ENCODE measurements at regions not wholly inside any gene's neighbourhood (a gene's known extent, or its start where the extent isn't known, plus 50 kb on each side); places are given as distances from the start of the nearest gene placed in this dataset.
A peak's percentile ranks its signal among the peaks of the same experiment; 100 is the strongest.

GRCh38 chrX:43479850-43480249, 176.2 kb upstream of the MAOA start:
- peaks cover 0 to 3% of the 10 kb centered on the region in 2 donors for H3K27me3 ChIP-seq (ENCODE audit: control insufficient read depth in 1 of 2, insufficient read depth in 2 of 2, low read length in 2 of 2)
- H3K4me3 ChIP-seq (ENCODE audit: low read depth in 1 of 2, low read length in 2 of 2), result no peak overlapping the region
- H3K4me1 ChIP-seq (ENCODE audit: control insufficient read depth in 2 of 2, insufficient read depth in 2 of 2, low read length in 1 of 2), result no peaks in the 10 kb centered on the region
- 62 to 63% methylated on average over 4 of the region's 4 CpGs for WGBS, 2 donors
- no peak overlapping the region for H3K27ac ChIP-seq (ENCODE audit: low read depth in 2 of 2, low read length in 1 of 2)
- no peaks in the 10 kb centered on the region for H3K9me3 ChIP-seq (ENCODE audit: control insufficient read depth in 2 of 2, insufficient read depth in 1 of 2, low read depth in 1 of 2, low read length in 1 of 2)
- H3K36me3 ChIP-seq (ENCODE audit: control insufficient read depth in 2 of 2, insufficient read depth in 2 of 2, low read length in 1 of 2), result no peaks in the 10 kb centered on the region

- Histone ChIP-seq H3K4me1 (ENCODE audit: control insufficient read depth in 2 of 2, insufficient read depth in 2 of 2, low read length in 1 of 2) (no peaks in the 10 kb centered on the region), H3K36me3 (ENCODE audit: control insufficient read depth in 2 of 2, insufficient read depth in 2 of 2, low read length in 1 of 2) (no peaks in the 10 kb centered on the region), H3K27me3 (ENCODE audit: control insufficient read depth in 1 of 2, insufficient read depth in 2 of 2, low read length in 2 of 2) (peaks cover 0 to 3% of the 10 kb centered on the region in 2 donors), H3K4me3 (ENCODE audit: low read depth in 1 of 2, low read length in 2 of 2) (no peak overlapping the region), H3K9me3 (ENCODE audit: control insufficient read depth in 2 of 2, insufficient read depth in 1 of 2, low read depth in 1 of 2, low read length in 1 of 2) (no peaks in the 10 kb centered on the region), H3K27ac (ENCODE audit: low read depth in 2 of 2, low read length in 1 of 2) (no peak overlapping the region)
- WGBS, 2 donors, result 66 to 88% methylated on average over 5 of the region's 5 CpGs
Measured at GRCh38 chrX:43481576-43481975, 174.5 kb upstream of the MAOA start.

- Histone ChIP-seq H3K36me3 (ENCODE audit: control insufficient read depth in 2 of 2, insufficient read depth in 2 of 2, low read length in 1 of 2) (no peaks in the 10 kb centered on the region), H3K9me3 (ENCODE audit: control insufficient read depth in 2 of 2, insufficient read depth in 1 of 2, low read depth in 1 of 2, low read length in 1 of 2) (no peaks in the 10 kb centered on the region), H3K4me3 (ENCODE audit: low read depth in 1 of 2, low read length in 2 of 2) (no peak overlapping the region), H3K27me3 (ENCODE audit: control insufficient read depth in 1 of 2, insufficient read depth in 2 of 2, low read length in 2 of 2) (no peaks in the 10 kb centered on the region), H3K27ac (ENCODE audit: low read depth in 2 of 2, low read length in 1 of 2) (no peak overlapping the region), H3K4me1 (ENCODE audit: control insufficient read depth in 2 of 2, insufficient read depth in 2 of 2, low read length in 1 of 2) (no peaks in the 10 kb centered on the region)
- WGBS, 2 donors, result 15 to 29% methylated on average over 3 of the region's 3 CpGs
Measured at GRCh38 chrX:43493756-43494155, 162.3 kb upstream of the MAOA start.

- Histone ChIP-seq H3K27ac (ENCODE audit: low read depth in 2 of 2, low read length in 1 of 2) (no peak overlapping the region), H3K4me1 (ENCODE audit: control insufficient read depth in 2 of 2, insufficient read depth in 2 of 2, low read length in 1 of 2) (no peaks in the 10 kb centered on the region), H3K9me3 (ENCODE audit: control insufficient read depth in 2 of 2, insufficient read depth in 1 of 2, low read depth in 1 of 2, low read length in 1 of 2) (no peaks in the 10 kb centered on the region), H3K36me3 (ENCODE audit: control insufficient read depth in 2 of 2, insufficient read depth in 2 of 2, low read length in 1 of 2) (no peaks in the 10 kb centered on the region), H3K27me3 (ENCODE audit: control insufficient read depth in 1 of 2, insufficient read depth in 2 of 2, low read length in 2 of 2) (no peaks in the 10 kb centered on the region), H3K4me3 (ENCODE audit: low read depth in 1 of 2, low read length in 2 of 2) (no peak overlapping the region)
- 64 to 84% methylated on average over 1 of the region's 1 CpG for WGBS, 2 donors
Measured at GRCh38 chrX:43500246-43500645, 155.9 kb upstream of the MAOA start.

- H3K4me1 ChIP-seq (ENCODE audit: control insufficient read depth in 2 of 2, insufficient read depth in 2 of 2, low read length in 1 of 2), result no peaks in the 10 kb centered on the region
Measured at GRCh38 chrX:43500996-43501694, 155.0 kb upstream of the MAOA start.

GRCh38 chrX:43504394-43504793, 151.7 kb upstream of the MAOA start:
- Histone ChIP-seq H3K27ac (ENCODE audit: low read depth in 2 of 2, low read length in 1 of 2) (no peak overlapping the region), H3K4me1 (ENCODE audit: control insufficient read depth in 2 of 2, insufficient read depth in 2 of 2, low read length in 1 of 2) (no peaks in the 10 kb centered on the region), H3K9me3 (ENCODE audit: control insufficient read depth in 2 of 2, insufficient read depth in 1 of 2, low read depth in 1 of 2, low read length in 1 of 2) (no peaks in the 10 kb centered on the region), H3K27me3 (ENCODE audit: control insufficient read depth in 1 of 2, insufficient read depth in 2 of 2, low read length in 2 of 2) (no peaks in the 10 kb centered on the region), H3K36me3 (ENCODE audit: control insufficient read depth in 2 of 2, insufficient read depth in 2 of 2, low read length in 1 of 2) (no peaks in the 10 kb centered on the region), H3K4me3 (ENCODE audit: low read depth in 1 of 2, low read length in 2 of 2) (no peak overlapping the region)

More at GRCh38 chrX:43500996-43501694, 155.0 kb upstream of the MAOA start:
- no peaks in the 10 kb centered on the region for H3K36me3 ChIP-seq (ENCODE audit: control insufficient read depth in 2 of 2, insufficient read depth in 2 of 2, low read length in 1 of 2)
- no peaks in the 10 kb centered on the region for H3K27me3 ChIP-seq (ENCODE audit: control insufficient read depth in 1 of 2, insufficient read depth in 2 of 2, low read length in 2 of 2)
- no peak overlapping the region for H3K4me3 ChIP-seq (ENCODE audit: low read depth in 1 of 2, low read length in 2 of 2)
- no peaks in the 10 kb centered on the region for H3K9me3 ChIP-seq (ENCODE audit: control insufficient read depth in 2 of 2, insufficient read depth in 1 of 2, low read depth in 1 of 2, low read length in 1 of 2)
- H3K27ac ChIP-seq (ENCODE audit: low read depth in 2 of 2, low read length in 1 of 2), result peak overlapping the region in 1 of 2 donors; percentile 52
- 54 to 60% methylated on average over 2 of the region's 2 CpGs for WGBS, 2 donors

- Histone ChIP-seq H3K27ac (ENCODE audit: low read depth in 2 of 2, low read length in 1 of 2) (no peak overlapping the region), H3K27me3 (ENCODE audit: control insufficient read depth in 1 of 2, insufficient read depth in 2 of 2, low read length in 2 of 2) (no peaks in the 10 kb centered on the region), H3K4me3 (ENCODE audit: low read depth in 1 of 2, low read length in 2 of 2) (no peak overlapping the region), H3K36me3 (ENCODE audit: control insufficient read depth in 2 of 2, insufficient read depth in 2 of 2, low read length in 1 of 2) (no peaks in the 10 kb centered on the region), H3K9me3 (ENCODE audit: control insufficient read depth in 2 of 2, insufficient read depth in 1 of 2, low read depth in 1 of 2, low read length in 1 of 2) (no peaks in the 10 kb centered on the region), H3K4me1 (ENCODE audit: control insufficient read depth in 2 of 2, insufficient read depth in 2 of 2, low read length in 1 of 2) (no peaks in the 10 kb centered on the region)
- WGBS, 2 donors, result 42 to 57% methylated on average over 3 of the region's 3 CpGs
Measured at GRCh38 chrX:43505769-43506168, 150.3 kb upstream of the MAOA start.

GRCh38 chrX:43508694-43509093, 147.4 kb upstream of the MAOA start:
- Histone ChIP-seq H3K4me1 (ENCODE audit: control insufficient read depth in 2 of 2, insufficient read depth in 2 of 2, low read length in 1 of 2) (no peaks in the 10 kb centered on the region), H3K4me3 (ENCODE audit: low read depth in 1 of 2, low read length in 2 of 2) (no peak overlapping the region), H3K27ac (ENCODE audit: low read depth in 2 of 2, low read length in 1 of 2) (no peak overlapping the region), H3K9me3 (ENCODE audit: control insufficient read depth in 2 of 2, insufficient read depth in 1 of 2, low read depth in 1 of 2, low read length in 1 of 2) (no peaks in the 10 kb centered on the region), H3K36me3 (ENCODE audit: control insufficient read depth in 2 of 2, insufficient read depth in 2 of 2, low read length in 1 of 2) (no peaks in the 10 kb centered on the region), H3K27me3 (ENCODE audit: control insufficient read depth in 1 of 2, insufficient read depth in 2 of 2, low read length in 2 of 2) (no peaks in the 10 kb centered on the region)

- no peaks in the 10 kb centered on the region for H3K4me1 ChIP-seq (ENCODE audit: control insufficient read depth in 2 of 2, insufficient read depth in 2 of 2, low read length in 1 of 2)
- no peaks in the 10 kb centered on the region for H3K36me3 ChIP-seq (ENCODE audit: control insufficient read depth in 2 of 2, insufficient read depth in 2 of 2, low read length in 1 of 2)
- H3K9me3 ChIP-seq (ENCODE audit: control insufficient read depth in 2 of 2, insufficient read depth in 1 of 2, low read depth in 1 of 2, low read length in 1 of 2), result no peaks in the 10 kb centered on the region
- whole genome bisulfite sequencing, 2 donors, result 75 to 90% methylated on average over 1 of the region's 1 CpG
- H3K4me3 ChIP-seq (ENCODE audit: low read depth in 1 of 2, low read length in 2 of 2), result no peak overlapping the region
- H3K27me3 ChIP-seq (ENCODE audit: control insufficient read depth in 1 of 2, insufficient read depth in 2 of 2, low read length in 2 of 2), result peaks cover 0 to 4% of the 10 kb centered on the region in 2 donors
- H3K27ac ChIP-seq (ENCODE audit: low read depth in 2 of 2, low read length in 1 of 2), result no peak overlapping the region
Measured at GRCh38 chrX:43510209-43510608, 145.9 kb upstream of the MAOA start.

- H3K9me3 ChIP-seq (ENCODE audit: control insufficient read depth in 2 of 2, insufficient read depth in 1 of 2, low read depth in 1 of 2, low read length in 1 of 2), result no peaks in the 10 kb centered on the region
- H3K4me3 ChIP-seq (ENCODE audit: low read depth in 1 of 2, low read length in 2 of 2), result no peak overlapping the region
- peaks cover 0 to 4% of the 10 kb centered on the region in 2 donors for H3K27me3 ChIP-seq (ENCODE audit: control insufficient read depth in 1 of 2, insufficient read depth in 2 of 2, low read length in 2 of 2)
- 68 to 88% methylated on average over 3 of the region's 3 CpGs for WGBS, 2 donors
- H3K36me3 ChIP-seq (ENCODE audit: control insufficient read depth in 2 of 2, insufficient read depth in 2 of 2, low read length in 1 of 2), result no peaks in the 10 kb centered on the region
- H3K4me1 ChIP-seq (ENCODE audit: control insufficient read depth in 2 of 2, insufficient read depth in 2 of 2, low read length in 1 of 2), result no peaks in the 10 kb centered on the region
- no peak overlapping the region for H3K27ac ChIP-seq (ENCODE audit: low read depth in 2 of 2, low read length in 1 of 2)
Measured at GRCh38 chrX:43513085-43513484, 143.0 kb upstream of the MAOA start.

Measured in esophagus (tissue), 2 donors.